ENCODE measurements at regions not wholly inside any gene's neighbourhood (a gene's known extent, or its start where the extent isn't known, plus 50 kb on each side); places are given as distances from the start of the nearest gene placed in this dataset.

DNA sequence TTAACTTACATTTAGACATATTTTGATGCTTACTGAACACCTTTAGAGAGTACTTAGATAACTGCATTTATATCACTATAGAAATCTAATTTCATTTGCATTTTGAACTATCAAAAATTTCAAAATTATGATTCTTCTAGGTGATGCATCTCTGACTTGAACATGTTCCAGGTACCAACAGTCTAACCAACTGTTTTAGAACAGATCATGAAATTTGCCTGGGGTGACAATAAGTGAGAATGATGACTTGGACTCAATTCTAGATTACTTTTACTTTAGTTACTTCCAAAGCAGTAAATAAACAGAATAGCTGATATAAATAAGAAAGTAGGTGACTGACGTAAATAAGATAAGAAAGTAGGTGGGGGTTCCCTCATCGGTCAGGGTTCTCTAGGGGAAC lies 307.8 kb downstream of the BCHE start:
- TF ChIP-seq, protein P1, sequence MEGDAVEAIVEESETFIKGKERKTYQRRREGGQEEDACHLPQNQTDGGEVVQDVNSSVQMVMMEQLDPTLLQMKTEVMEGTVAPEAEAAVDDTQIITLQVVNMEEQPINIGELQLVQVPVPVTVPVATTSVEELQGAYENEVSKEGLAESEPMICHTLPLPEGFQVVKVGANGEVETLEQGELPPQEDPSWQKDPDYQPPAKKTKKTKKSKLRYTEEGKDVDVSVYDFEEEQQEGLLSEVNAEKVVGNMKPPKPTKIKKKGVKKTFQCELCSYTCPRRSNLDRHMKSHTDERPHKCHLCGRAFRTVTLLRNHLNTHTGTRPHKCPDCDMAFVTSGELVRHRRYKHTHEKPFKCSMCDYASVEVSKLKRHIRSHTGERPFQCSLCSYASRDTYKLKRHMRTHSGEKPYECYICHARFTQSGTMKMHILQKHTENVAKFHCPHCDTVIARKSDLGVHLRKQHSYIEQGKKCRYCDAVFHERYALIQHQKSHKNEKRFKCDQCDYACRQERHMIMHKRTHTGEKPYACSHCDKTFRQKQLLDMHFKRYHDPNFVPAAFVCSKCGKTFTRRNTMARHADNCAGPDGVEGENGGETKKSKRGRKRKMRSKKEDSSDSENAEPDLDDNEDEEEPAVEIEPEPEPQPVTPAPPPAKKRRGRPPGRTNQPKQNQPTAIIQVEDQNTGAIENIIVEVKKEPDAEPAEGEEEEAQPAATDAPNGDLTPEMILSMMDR (IDR thresholded peaks at IDR 0.05) = no peak
- TF ChIP-seq EP300 (IDR thresholded peaks at IDR 0.05) (no peak), POLR2A (IDR thresholded peaks at IDR 0.05) (no peak)

All from tibial nerve (tissue), 4 donors.